Loucy (cell line): ENCODE measurements at regions not wholly inside any gene's neighbourhood (a gene's known extent, or its start where the extent isn't known, plus 50 kb on each side); places are given as distances from the start of the nearest gene placed in this dataset.

Source experiments
- H2AFZ ChIP-seq: fragments of 200-600 bp; sonication (generic); 2 replicates; pipeline ENCODE4 v1.6.0; 2016; ENCODE audit warnings: antibody characterized with exemption, mild to moderate bottlenecking, low read length, moderate library complexity
- H3F3A ChIP-seq: fragments of 200-600 bp; 2 replicates; pipeline ENCODE4 v1.6.0; 2016; ENCODE audit warnings: antibody characterized with exemption, low read depth, mild to moderate bottlenecking
- H3K27me3 ChIP-seq: fragments of 200-600 bp; sonication (generic); 2 replicates; pipeline ENCODE4 v1.6.1; 2014; ENCODE audit warnings: low read length, mild to moderate bottlenecking; ENCODE audit not compliant: insufficient read depth, poor library complexity, severe bottlenecking
- H3K36me3 ChIP-seq: fragments of 200-600 bp; sonication (generic); 2 replicates; pipeline ENCODE4 v1.6.1; 2016; ENCODE audit warnings: low read length; ENCODE audit not compliant: insufficient read depth
- H3K4me1 ChIP-seq: fragments of 200-600 bp; sonication (generic); 2 replicates; pipeline ENCODE4 v1.5.1; 2014; ENCODE audit warnings: low read length, mild to moderate bottlenecking; ENCODE audit not compliant: insufficient read depth, poor library complexity, severe bottlenecking
- H3K4me2 ChIP-seq: fragments of 200-600 bp; sonication (generic); 2 replicates; pipeline ENCODE4 v1.6.0; 2014; ENCODE audit warnings: antibody characterized with exemption, low read length, low read depth, mild to moderate bottlenecking; ENCODE audit not compliant: poor library complexity, severe bottlenecking
- H3K4me3 ChIP-seq: fragments of 200-600 bp; sonication (generic); 2 replicates; pipeline ENCODE4 v1.5.1; 2014; ENCODE audit warnings: low read length, mild to moderate bottlenecking, mixed read lengths; ENCODE audit not compliant: poor library complexity, severe bottlenecking
- H3K79me2 ChIP-seq: fragments of 200-600 bp; sonication (generic); 2 replicates; pipeline ENCODE4 v1.6.1; 2014; ENCODE audit warnings: low read length; ENCODE audit not compliant: insufficient read depth
- H3K9ac ChIP-seq: fragments of 200-600 bp; sonication (generic); 2 replicates; pipeline ENCODE4 v1.6.0; 2014; ENCODE audit warnings: mild to moderate bottlenecking, low read depth, low read length, moderate library complexity; ENCODE audit not compliant: poor library complexity, severe bottlenecking
- H3K9me2 ChIP-seq: fragments of 200-600 bp; sonication (generic); replicated peaks from 2 replicates; pipeline ENCODE4 v1.6.1; 2016; ENCODE audit warnings: low read depth, low read length, mixed read lengths
- H3K9me3 ChIP-seq: fragments of 200-600 bp; sonication (generic); 2 replicates; pipeline ENCODE4 v1.6.1; 2014; ENCODE audit warnings: mild to moderate bottlenecking, antibody characterized with exemption, low read length, low read depth; ENCODE audit not compliant: insufficient read depth
- H4K20me1 ChIP-seq: fragments of 200-600 bp; sonication (generic); 2 replicates; pipeline ENCODE4 v1.6.0; 2014; ENCODE audit warnings: antibody characterized with exemption, low read length, mild to moderate bottlenecking; ENCODE audit not compliant: insufficient read depth, poor library complexity, severe bottlenecking
- EZH2phosphoT487 ChIP-seq: fragments of 200-600 bp; IDR thresholded peaks from 2 replicates; pipeline ENCODE4 v1.6.1; 2018; ENCODE audit warnings: antibody characterized with exemption, mild to moderate bottlenecking, moderate library complexity, borderline replicate concordance
- TF ChIP-seq, protein P1 (sequence below): fragments of 200-600 bp; sonication (generic); conservative IDR thresholded peaks from 2 replicates; pipeline ENCODE4 v1.5.1; 2014; ENCODE audit warnings: mild to moderate bottlenecking, antibody characterized with exemption, low read length

DNA sequence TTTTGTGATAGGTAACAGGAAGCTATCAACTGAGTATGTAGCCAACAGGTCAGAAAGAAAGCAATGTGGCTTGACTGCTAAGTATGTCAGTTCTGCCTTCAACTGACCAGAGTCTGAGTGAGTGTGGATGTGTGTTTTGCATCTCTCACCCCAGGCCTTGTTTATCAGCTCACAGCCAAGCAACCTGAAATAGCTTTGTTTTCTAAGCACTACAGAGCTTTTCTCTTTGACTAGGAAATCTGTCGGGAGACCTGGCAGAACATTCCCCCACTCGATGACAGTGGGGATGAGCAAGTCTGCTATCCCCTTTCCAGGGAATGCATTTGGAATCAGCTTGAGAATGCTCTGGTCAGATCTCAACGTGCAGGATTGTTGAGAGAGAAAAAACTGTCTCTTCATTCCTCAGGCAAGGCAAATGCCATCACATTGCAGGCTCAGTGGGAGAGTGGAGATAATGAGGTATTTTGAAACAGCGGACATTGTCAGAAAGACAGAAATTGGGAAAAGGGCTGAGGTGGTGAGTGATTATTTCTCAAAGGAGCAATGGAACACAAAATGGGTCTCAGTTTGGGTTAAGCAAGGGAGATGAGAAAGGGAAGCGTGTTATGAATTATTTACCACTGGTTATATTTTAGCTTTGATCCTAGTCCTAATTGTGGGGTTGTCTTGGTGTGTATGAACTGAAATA is 233.8 kb upstream of the PIK3C3 start:
- Histone ChIP-seq H2AFZ (no peak overlapping the region), H3K9ac (no peak overlapping the region), H3K9me3 (no peaks in the 10 kb centered on the region), H3K9me2 (no peaks in the 10 kb centered on the region), H3K4me2 (no peak overlapping the region), H3K4me1 (no peaks in the 10 kb centered on the region), H3K4me3 (no peak overlapping the region), H3K27me3 (no peaks in the 10 kb centered on the region), H3F3A (no peaks in the 10 kb centered on the region), H3K36me3 (no peaks in the 10 kb centered on the region), H3K79me2 (no peaks in the 10 kb centered on the region), H4K20me1 (no peaks in the 10 kb centered on the region)
- TF ChIP-seq, protein P1, sequence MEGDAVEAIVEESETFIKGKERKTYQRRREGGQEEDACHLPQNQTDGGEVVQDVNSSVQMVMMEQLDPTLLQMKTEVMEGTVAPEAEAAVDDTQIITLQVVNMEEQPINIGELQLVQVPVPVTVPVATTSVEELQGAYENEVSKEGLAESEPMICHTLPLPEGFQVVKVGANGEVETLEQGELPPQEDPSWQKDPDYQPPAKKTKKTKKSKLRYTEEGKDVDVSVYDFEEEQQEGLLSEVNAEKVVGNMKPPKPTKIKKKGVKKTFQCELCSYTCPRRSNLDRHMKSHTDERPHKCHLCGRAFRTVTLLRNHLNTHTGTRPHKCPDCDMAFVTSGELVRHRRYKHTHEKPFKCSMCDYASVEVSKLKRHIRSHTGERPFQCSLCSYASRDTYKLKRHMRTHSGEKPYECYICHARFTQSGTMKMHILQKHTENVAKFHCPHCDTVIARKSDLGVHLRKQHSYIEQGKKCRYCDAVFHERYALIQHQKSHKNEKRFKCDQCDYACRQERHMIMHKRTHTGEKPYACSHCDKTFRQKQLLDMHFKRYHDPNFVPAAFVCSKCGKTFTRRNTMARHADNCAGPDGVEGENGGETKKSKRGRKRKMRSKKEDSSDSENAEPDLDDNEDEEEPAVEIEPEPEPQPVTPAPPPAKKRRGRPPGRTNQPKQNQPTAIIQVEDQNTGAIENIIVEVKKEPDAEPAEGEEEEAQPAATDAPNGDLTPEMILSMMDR: no peak
- TF ChIP-seq EZH2phosphoT487: no peak

DNA sequence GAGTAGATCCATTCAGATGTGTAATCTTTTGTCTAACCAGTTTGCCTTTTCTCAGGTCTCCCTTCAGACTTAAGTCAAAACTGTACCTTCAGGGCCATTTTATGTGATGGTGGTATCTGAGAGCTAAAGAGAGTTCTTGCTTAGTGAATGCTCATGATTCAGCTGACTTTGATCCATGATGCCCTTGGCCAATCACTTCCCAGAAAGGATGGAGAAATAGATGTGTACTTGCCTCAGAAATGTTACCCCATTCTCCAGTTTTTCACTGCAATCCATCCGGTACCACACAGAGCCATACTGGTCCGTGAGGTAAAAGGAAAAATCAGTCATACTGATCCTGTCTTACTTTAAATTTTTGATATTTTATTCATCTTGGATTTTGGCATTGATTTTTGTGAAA is 234.8 kb upstream of the PIK3C3 start:
- Histone ChIP-seq H4K20me1 (no peaks in the 10 kb centered on the region), H3K4me2 (no peak overlapping the region), H3K79me2 (no peaks in the 10 kb centered on the region), H3K4me1 (no peaks in the 10 kb centered on the region), H3K9me2 (no peaks in the 10 kb centered on the region), H2AFZ (no peak overlapping the region), H3K27me3 (no peaks in the 10 kb centered on the region), H3F3A (no peaks in the 10 kb centered on the region), H3K9me3 (no peaks in the 10 kb centered on the region), H3K4me3 (no peak overlapping the region), H3K9ac (no peak overlapping the region), H3K36me3 (no peaks in the 10 kb centered on the region)
- TF ChIP-seq, protein P1: no peak
- no peak for TF ChIP-seq EZH2phosphoT487

DNA sequence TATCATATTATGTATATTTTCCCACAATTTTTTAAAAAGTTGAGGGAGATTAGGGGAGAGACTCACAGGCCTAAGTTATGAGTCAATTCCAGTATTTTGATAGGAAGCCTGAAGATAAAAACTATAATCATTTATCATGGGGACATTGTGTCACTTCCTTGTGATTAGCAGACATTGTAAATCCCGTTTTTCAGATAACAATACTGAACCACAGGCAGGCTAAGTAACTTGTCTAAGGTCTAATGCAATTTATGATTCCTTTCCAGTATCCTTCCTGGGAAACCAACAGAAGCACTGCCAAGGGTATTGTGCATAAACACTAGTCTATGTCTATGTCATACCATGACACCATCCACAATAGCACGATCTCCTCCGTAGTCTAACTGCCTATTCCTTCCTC is 235.2 kb upstream of the PIK3C3 start:
- no peak overlapping the region for H3K4me3 ChIP-seq
- TF ChIP-seq, protein P1: no peak
- no peak for TF ChIP-seq EZH2phosphoT487
- no peaks in the 10 kb centered on the region for H3K9me2 ChIP-seq
- H3K79me2 ChIP-seq: no peaks in the 10 kb centered on the region
- H4K20me1 ChIP-seq: no peaks in the 10 kb centered on the region
- H3K9ac ChIP-seq: no peak overlapping the region
- no peak overlapping the region for H3K4me2 ChIP-seq
- H3F3A ChIP-seq: no peaks in the 10 kb centered on the region
- no peaks in the 10 kb centered on the region for H3K27me3 ChIP-seq
- H3K9me3 ChIP-seq: no peaks in the 10 kb centered on the region
- H2AFZ ChIP-seq: no peak overlapping the region
- H3K4me1 ChIP-seq: no peaks in the 10 kb centered on the region
- H3K36me3 ChIP-seq: no peaks in the 10 kb centered on the region
